ENCODE measurements at regions not wholly inside any gene's neighbourhood (a gene's known extent, or its start where the extent isn't known, plus 50 kb on each side); places are given as distances from the start of the nearest gene placed in this dataset.
"Not testable (repeated sequence)": the region's sequence is repeated elsewhere in the genome, so short reads cannot be mapped to it uniquely, and the experiment has no call there.

GRCh38 chr12:70008944-70009343, 183.9 kb downstream of the MYRFL start:
- no peak overlapping the region for H3K27ac Mint-ChIP-seq
- H3K36me3 Mint-ChIP-seq (ENCODE audit: low read depth) = no peaks in the 10 kb centered on the region
- H3K27me3 Mint-ChIP-seq = no peaks in the 10 kb centered on the region
- H3K4me1 Mint-ChIP-seq = no peaks in the 10 kb centered on the region
- peaks cover 4% of the 10 kb centered on the region for H3K9me3 ChIP-seq (ENCODE audit: control insufficient read depth, low read length, poor library complexity, severe bottlenecking)
- H3K4me3 Mint-ChIP-seq = no peak overlapping the region
- ATAC-seq (no peak), DNase-seq (no peak)

- H3K9me3 ChIP-seq (ENCODE audit: control insufficient read depth, low read length, poor library complexity, severe bottlenecking) = peaks cover 4% of the 10 kb centered on the region
- DNase-seq = no peak
- Mint-ChIP-seq H3K27ac (no peak overlapping the region), H3K36me3 (ENCODE audit: low read depth) (no peaks in the 10 kb centered on the region), H3K4me1 (no peaks in the 10 kb centered on the region), H3K4me3 (no peak overlapping the region), H3K27me3 (no peaks in the 10 kb centered on the region)
- ATAC-seq = no peak
These were observed 186.3 kb downstream of the MYRFL start for GRCh38 chr12:70011353-70011752.

- ATAC-seq = not testable (repeated sequence)
These were observed 188.0 kb downstream of the MYRFL start for GRCh38 chr12:70013016-70013415.

GRCh38 chr12:70028515-70028914, 203.5 kb downstream of the MYRFL start:
- no peaks in the 10 kb centered on the region for H3K9me3 ChIP-seq (ENCODE audit: control insufficient read depth, low read length, poor library complexity, severe bottlenecking)
- Mint-ChIP-seq H3K4me1 (no peaks in the 10 kb centered on the region), H3K36me3 (ENCODE audit: low read depth) (no peaks in the 10 kb centered on the region), H3K27me3 (peaks cover 8% of the 10 kb centered on the region), H3K27ac (no peak overlapping the region), H3K4me3 (no peak overlapping the region)
- ATAC-seq (no peak), DNase-seq (no peak)

More at GRCh38 chr12:70013016-70013415, 188.0 kb downstream of the MYRFL start:
- not testable (repeated sequence) for H3K36me3 Mint-ChIP-seq (ENCODE audit: low read depth); H3K27me3 Mint-ChIP-seq; H3K4me3 Mint-ChIP-seq; H3K4me1 Mint-ChIP-seq; H3K9me3 ChIP-seq (ENCODE audit: control insufficient read depth, low read length, poor library complexity, severe bottlenecking); H3K27ac Mint-ChIP-seq; DNase-seq

DNA sequence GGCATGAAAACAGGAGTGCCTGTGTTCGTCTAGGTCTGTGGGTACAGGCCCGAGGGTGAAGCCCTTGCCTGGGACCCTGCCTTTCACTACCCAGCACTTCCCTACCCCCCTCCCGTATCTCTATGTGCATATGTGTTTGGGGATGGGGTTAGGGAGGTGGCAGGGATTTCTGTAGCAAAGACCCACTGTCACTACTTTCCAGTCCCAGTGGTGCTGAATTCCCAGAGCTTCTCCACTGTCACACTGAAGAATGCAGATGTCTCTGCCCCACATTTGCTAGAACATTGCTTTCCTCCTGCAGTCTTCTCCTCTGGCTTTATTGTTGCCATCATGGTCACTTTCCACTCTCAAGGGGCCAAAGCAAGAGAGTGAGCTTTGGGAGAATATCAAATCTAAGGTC, 203.9 kb downstream of the MYRFL start:
- Mint-ChIP-seq H3K4me1 (no peaks in the 10 kb centered on the region), H3K36me3 (ENCODE audit: low read depth) (no peaks in the 10 kb centered on the region), H3K4me3 (no peak overlapping the region), H3K27ac (no peak overlapping the region), H3K27me3 (peaks cover 8% of the 10 kb centered on the region)
- DNase-seq (no peak), ATAC-seq (no peak)
- no peaks in the 10 kb centered on the region for H3K9me3 ChIP-seq (ENCODE audit: control insufficient read depth, low read length, poor library complexity, severe bottlenecking)

DNA sequence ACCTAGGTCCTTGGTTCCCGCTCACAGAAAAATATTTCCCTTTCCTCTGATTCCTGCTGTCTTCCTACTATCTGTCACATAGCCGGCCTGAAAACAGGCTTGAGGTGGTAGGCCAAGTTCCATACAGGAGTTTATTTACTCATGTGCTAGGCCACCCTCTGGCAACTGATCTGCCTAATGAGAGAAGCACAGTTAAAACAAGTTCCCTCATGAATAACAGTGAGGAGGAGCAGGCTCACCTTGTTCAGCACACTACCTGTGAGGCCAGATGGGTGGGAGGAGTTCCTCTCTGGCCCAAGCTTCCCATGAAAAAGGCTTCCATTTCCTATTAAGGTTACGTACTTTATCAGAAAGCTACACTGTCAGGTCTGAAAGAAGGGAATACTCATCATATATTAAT, 206.0 kb downstream of the MYRFL start:
- no peaks in the 10 kb centered on the region for H3K36me3 Mint-ChIP-seq (ENCODE audit: low read depth)
- H3K9me3 ChIP-seq (ENCODE audit: control insufficient read depth, low read length, poor library complexity, severe bottlenecking) = no peaks in the 10 kb centered on the region
- H3K27ac Mint-ChIP-seq = no peak overlapping the region
- H3K4me3 Mint-ChIP-seq = no peak overlapping the region
- no peaks in the 10 kb centered on the region for H3K4me1 Mint-ChIP-seq
- DNase-seq = no peak
- peaks cover 8% of the 10 kb centered on the region for H3K27me3 Mint-ChIP-seq
- ATAC-seq = no peak

DNA sequence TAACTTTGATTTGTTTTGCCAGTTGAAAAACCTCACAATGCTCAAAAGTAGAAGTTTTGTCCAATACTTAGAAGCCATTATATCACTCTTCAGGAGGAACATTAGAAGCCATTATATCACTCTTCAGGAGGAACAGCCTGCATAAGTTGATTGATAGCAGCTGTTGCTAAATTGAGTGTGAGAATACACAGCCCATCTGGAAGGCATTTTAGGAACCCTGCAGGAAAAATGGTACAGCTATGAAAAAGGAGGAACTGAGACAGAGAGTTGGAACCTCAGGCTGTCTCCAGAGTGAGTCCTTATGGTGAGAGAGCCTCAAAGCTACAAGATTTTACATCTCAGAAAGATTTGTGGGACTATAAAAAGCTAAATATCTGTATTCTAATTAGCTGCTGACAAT, 207.0 kb downstream of the MYRFL start:
- no peak overlapping the region for H3K27ac Mint-ChIP-seq
- ATAC-seq (no peak), DNase-seq (no peak)
- no peaks in the 10 kb centered on the region for H3K9me3 ChIP-seq (ENCODE audit: control insufficient read depth, low read length, poor library complexity, severe bottlenecking)
- H3K36me3 Mint-ChIP-seq (ENCODE audit: low read depth) = no peaks in the 10 kb centered on the region
- H3K4me3 Mint-ChIP-seq = no peak overlapping the region
- peaks cover 8% of the 10 kb centered on the region for H3K27me3 Mint-ChIP-seq
- no peaks in the 10 kb centered on the region for H3K4me1 Mint-ChIP-seq

DNA sequence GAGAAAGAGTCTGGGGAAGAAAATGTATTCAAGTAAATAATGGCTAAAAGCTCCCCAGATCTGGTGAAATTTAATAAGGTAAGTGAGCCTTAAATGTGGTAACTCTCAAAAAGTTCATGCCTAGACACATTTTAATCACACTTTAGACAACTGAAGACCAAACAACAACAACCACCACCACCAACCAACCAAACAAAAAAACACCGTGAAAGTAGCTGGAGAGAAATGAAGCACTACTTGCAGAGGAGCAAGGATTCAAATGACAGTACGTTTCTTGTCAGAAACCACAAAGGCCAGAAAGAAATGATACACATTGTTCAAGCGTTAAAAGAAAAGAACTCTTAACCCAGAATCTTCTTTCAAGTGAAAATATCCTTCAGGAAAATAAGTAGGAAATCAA, 208.3 kb downstream of the MYRFL start:
- no peak for DNase-seq
- no peaks in the 10 kb centered on the region for H3K4me1 Mint-ChIP-seq
- no peaks in the 10 kb centered on the region for H3K36me3 Mint-ChIP-seq (ENCODE audit: low read depth)
- no peak overlapping the region for H3K4me3 Mint-ChIP-seq
- no peak overlapping the region for H3K27ac Mint-ChIP-seq
- no peak for ATAC-seq
- H3K27me3 Mint-ChIP-seq = peaks cover 8% of the 10 kb centered on the region
- no peaks in the 10 kb centered on the region for H3K9me3 ChIP-seq (ENCODE audit: control insufficient read depth, low read length, poor library complexity, severe bottlenecking)

- Mint-ChIP-seq H3K4me3 (no peak overlapping the region), H3K27me3 (no peaks in the 10 kb centered on the region), H3K4me1 (no peaks in the 10 kb centered on the region), H3K36me3 (ENCODE audit: low read depth) (peaks cover 2% of the 10 kb centered on the region), H3K27ac (no peak overlapping the region)
- DNase-seq = no peak
- ATAC-seq = no peak
- H3K9me3 ChIP-seq (ENCODE audit: control insufficient read depth, low read length, poor library complexity, severe bottlenecking) = no peaks in the 10 kb centered on the region
These were observed 203.1 kb upstream of the CNOT2 start for GRCh38 chr12:70040141-70040540.

- H3K27me3 Mint-ChIP-seq = peaks cover 5% of the 10 kb centered on the region
- H3K4me3 Mint-ChIP-seq = no peak overlapping the region
- H3K4me1 Mint-ChIP-seq = no peaks in the 10 kb centered on the region
- no peak for DNase-seq
- H3K9me3 ChIP-seq (ENCODE audit: control insufficient read depth, low read length, poor library complexity, severe bottlenecking) = no peaks in the 10 kb centered on the region
- H3K27ac Mint-ChIP-seq = no peak overlapping the region
- no peak for ATAC-seq
- peaks cover 2% of the 10 kb centered on the region for H3K36me3 Mint-ChIP-seq (ENCODE audit: low read depth)
These were observed 200.6 kb upstream of the CNOT2 start for GRCh38 chr12:70042675-70043074.

GRCh38 chr12:70043490-70044138, 199.6 kb upstream of the CNOT2 start:
- H3K9me3 ChIP-seq (ENCODE audit: control insufficient read depth, low read length, poor library complexity, severe bottlenecking) = no peaks in the 10 kb centered on the region
- H3K27me3 Mint-ChIP-seq = peaks cover 5% of the 10 kb centered on the region
- no peak for DNase-seq
- no peak overlapping the region for H3K27ac Mint-ChIP-seq
- H3K4me1 Mint-ChIP-seq = no peaks in the 10 kb centered on the region
- peaks cover 2% of the 10 kb centered on the region for H3K36me3 Mint-ChIP-seq (ENCODE audit: low read depth)
- ATAC-seq = no peak
- no peak overlapping the region for H3K4me3 Mint-ChIP-seq

GRCh38 chr12:70044167-70044566, 199.1 kb upstream of the CNOT2 start:
- no peak overlapping the region for H3K4me3 Mint-ChIP-seq
- DNase-seq (no peak), ATAC-seq (no peak)
- peaks cover 2% of the 10 kb centered on the region for H3K36me3 Mint-ChIP-seq (ENCODE audit: low read depth)
- H3K4me1 Mint-ChIP-seq = no peaks in the 10 kb centered on the region
- no peaks in the 10 kb centered on the region for H3K9me3 ChIP-seq (ENCODE audit: control insufficient read depth, low read length, poor library complexity, severe bottlenecking)
- peaks cover 5% of the 10 kb centered on the region for H3K27me3 Mint-ChIP-seq
- H3K27ac Mint-ChIP-seq = no peak overlapping the region

- no peak overlapping the region for H3K27ac Mint-ChIP-seq
- no peak overlapping the region for H3K4me3 Mint-ChIP-seq
- H3K9me3 ChIP-seq (ENCODE audit: control insufficient read depth, low read length, poor library complexity, severe bottlenecking) = no peaks in the 10 kb centered on the region
- peaks cover 2% of the 10 kb centered on the region for H3K36me3 Mint-ChIP-seq (ENCODE audit: low read depth)
- no peak for ATAC-seq
- DNase-seq = no peak
- peaks cover 7% of the 10 kb centered on the region for H3K27me3 Mint-ChIP-seq
- H3K4me1 Mint-ChIP-seq = peaks cover 2% of the 10 kb centered on the region
These were observed 198.2 kb upstream of the CNOT2 start for GRCh38 chr12:70045036-70045435.

DNA sequence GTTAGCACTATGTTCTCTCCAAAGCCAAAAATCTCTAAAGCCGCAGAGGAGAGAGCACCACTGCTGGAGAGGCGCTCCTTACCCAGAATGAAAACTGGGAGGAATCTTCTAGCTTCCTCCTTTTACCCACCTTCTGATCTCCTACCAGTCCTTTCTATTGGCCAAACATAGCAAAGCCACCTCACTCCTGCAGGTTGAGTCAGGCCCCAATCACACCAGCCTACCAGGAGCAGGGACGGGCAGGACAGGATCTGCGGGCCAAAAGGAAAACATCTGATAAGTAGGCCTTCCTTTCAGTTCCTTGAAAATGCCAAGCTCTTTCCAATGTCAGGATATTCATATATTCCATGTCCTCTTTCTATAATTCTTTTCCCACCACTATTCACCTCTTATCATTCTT, 197.7 kb upstream of the CNOT2 start:
- no peak overlapping the region for H3K4me3 Mint-ChIP-seq
- H3K36me3 Mint-ChIP-seq (ENCODE audit: low read depth) = peaks cover 2% of the 10 kb centered on the region
- H3K27me3 Mint-ChIP-seq = peaks cover 11% of the 10 kb centered on the region
- H3K4me1 Mint-ChIP-seq = peaks cover 7% of the 10 kb centered on the region
- ATAC-seq = no peak
- no peaks in the 10 kb centered on the region for H3K9me3 ChIP-seq (ENCODE audit: control insufficient read depth, low read length, poor library complexity, severe bottlenecking)
- no peak for DNase-seq
- H3K27ac Mint-ChIP-seq = no peak overlapping the region
